ENCODE measurements at regions not wholly inside any gene's neighbourhood (a gene's known extent, or its start where the extent isn't known, plus 50 kb on each side); places are given as distances from the start of the nearest gene placed in this dataset.

DNA sequence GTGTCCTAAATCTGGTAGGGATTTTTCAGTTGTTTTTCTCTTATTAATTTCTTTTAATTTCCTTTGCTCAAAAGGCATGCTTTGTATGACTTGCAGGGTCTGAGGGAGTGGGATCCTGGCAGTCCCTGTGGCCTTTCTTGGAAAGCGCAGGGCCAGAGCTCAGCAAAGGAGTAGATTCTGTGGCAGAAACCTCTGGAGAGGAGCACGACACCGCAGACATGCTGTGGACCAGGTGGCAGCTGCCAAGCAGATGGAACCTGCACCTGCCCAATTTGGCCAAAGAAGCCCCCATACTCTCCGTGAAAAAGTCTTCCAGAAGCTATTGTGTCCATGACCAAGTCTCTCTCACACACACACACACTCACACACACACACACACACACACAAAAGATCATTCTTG is 78.9 kb upstream of the FGF3 start:
- TF ChIP-seq, protein P1, sequence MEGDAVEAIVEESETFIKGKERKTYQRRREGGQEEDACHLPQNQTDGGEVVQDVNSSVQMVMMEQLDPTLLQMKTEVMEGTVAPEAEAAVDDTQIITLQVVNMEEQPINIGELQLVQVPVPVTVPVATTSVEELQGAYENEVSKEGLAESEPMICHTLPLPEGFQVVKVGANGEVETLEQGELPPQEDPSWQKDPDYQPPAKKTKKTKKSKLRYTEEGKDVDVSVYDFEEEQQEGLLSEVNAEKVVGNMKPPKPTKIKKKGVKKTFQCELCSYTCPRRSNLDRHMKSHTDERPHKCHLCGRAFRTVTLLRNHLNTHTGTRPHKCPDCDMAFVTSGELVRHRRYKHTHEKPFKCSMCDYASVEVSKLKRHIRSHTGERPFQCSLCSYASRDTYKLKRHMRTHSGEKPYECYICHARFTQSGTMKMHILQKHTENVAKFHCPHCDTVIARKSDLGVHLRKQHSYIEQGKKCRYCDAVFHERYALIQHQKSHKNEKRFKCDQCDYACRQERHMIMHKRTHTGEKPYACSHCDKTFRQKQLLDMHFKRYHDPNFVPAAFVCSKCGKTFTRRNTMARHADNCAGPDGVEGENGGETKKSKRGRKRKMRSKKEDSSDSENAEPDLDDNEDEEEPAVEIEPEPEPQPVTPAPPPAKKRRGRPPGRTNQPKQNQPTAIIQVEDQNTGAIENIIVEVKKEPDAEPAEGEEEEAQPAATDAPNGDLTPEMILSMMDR (conservative IDR thresholded peaks at IDR 0.05) = no peak
- Mint-ChIP-seq H3K36me3 (ENCODE audit: insufficient read depth in 1 of 3, low read depth in 3 of 3) (peaks cover 0 to 4% (median 0%) of the 10 kb centered on the region in 3 experiments; a peak in 1 of 7 replicates), H3K27me3 (ENCODE audit: low read depth) (peaks cover 38% of the 10 kb centered on the region), H3K4me3 (no peak overlapping the region), H3K4me1 (peaks cover under 1 to 6% of the 10 kb centered on the region in 2 experiments; a peak in 2 of 4 replicates), H3K27ac (no peak overlapping the region), H3K9me3 (peaks cover 9 to 10% of the 10 kb centered on the region in 2 experiments)
- Histone ChIP-seq H3K9ac (ENCODE audit: extremely low read depth, insufficient read length, low read length) (no peak overlapping the region), H3K4me1 (ENCODE audit: insufficient read depth, low read length) (no peaks in the 10 kb centered on the region), H3K4ac (ENCODE audit: low read depth, low read length) (no peak overlapping the region), H3K14ac (ENCODE audit: insufficient read depth, low read length) (no peak overlapping the region), H2BK15ac (ENCODE audit: low read depth, low read length) (no peak overlapping the region), H3K9me3 (ENCODE audit: control insufficient read depth, low read depth, low read length) (no peaks in the 10 kb centered on the region), H2AK5ac (ENCODE audit: insufficient read length, low read length) (no peak overlapping the region), H2BK120ac (ENCODE audit: low read depth, low read length, poor library complexity, severe bottlenecking) (no peak overlapping the region), H4K5ac (ENCODE audit: insufficient read length, low read depth, low read length) (no peak overlapping the region), H3K23me2 (ENCODE audit: insufficient read length, low read depth, low read length, poor library complexity, severe bottlenecking) (no peaks in the 10 kb centered on the region), H3T11ph (ENCODE audit: low read length) (no peak overlapping the region), H3K4me2 (ENCODE audit: insufficient read depth, insufficient read length, low read length) (no peak overlapping the region), H2BK5ac (ENCODE audit: insufficient read length, low read length) (no peak overlapping the region), H4K20me1 (ENCODE audit: control insufficient read depth, insufficient read depth, insufficient read length) (no peaks in the 10 kb centered on the region), H3K27ac (ENCODE audit: insufficient read length, low read depth, low read length) (no peak overlapping the region), H3K79me2 (ENCODE audit: insufficient read depth, low read length) (no peaks in the 10 kb centered on the region), H4K8ac (replicated peaks; ENCODE audit: insufficient read length, low read depth, low read length) (no peak overlapping the region), H3K56ac (ENCODE audit: insufficient read length, low read depth, low read length) (no peak overlapping the region), H3K23ac (ENCODE audit: insufficient read length, low read depth, low read length) (no peak overlapping the region), H2BK12ac (ENCODE audit: insufficient read length, low read depth, low read length) (no peak overlapping the region), H3K27me3 (ENCODE audit: insufficient read depth, low read length) (no peaks in the 10 kb centered on the region; the same call in 1 of the 2 replicates), H2AFZ (ENCODE audit: low read length) (no peak overlapping the region), H4K91ac (ENCODE audit: insufficient read length, low read depth, low read length) (no peak overlapping the region), H3K79me1 (ENCODE audit: insufficient read depth, low read depth, low read length, poor library complexity, severe bottlenecking) (no peaks in the 10 kb centered on the region), H2BK20ac (ENCODE audit: low read depth, low read length, poor library complexity, severe bottlenecking) (no peak overlapping the region), H3K18ac (ENCODE audit: insufficient read length, low read depth, low read length) (no peak overlapping the region)
- no CpG with 5 or more reads among the region's 4 CpGs for WGBS (ENCODE audit: extremely low coverage, insufficient read length, low lambda C conversion rate)
- DNase-seq = no peak
